Testis (tissue), 2 donors: ENCODE measurements at regions not wholly inside any gene's neighbourhood (a gene's known extent, or its start where the extent isn't known, plus 50 kb on each side); places are given as distances from the start of the nearest gene placed in this dataset.

Experiments used
- DNase-seq: peaks from one replicate; pipeline ENCODE4 v3.0.0-alpha.2; 2019
- H3K27ac ChIP-seq, 2 donors: fragments of 200-600 bp; sonication (generic); one replicate each; pipeline ENCODE4 v1.5.1; 2019
- H3K27me3 ChIP-seq: fragments of 200-600 bp; sonication (generic); one replicate; pipeline ENCODE4 v1.5.1; 2019
- H3K36me3 ChIP-seq: fragments of 200-600 bp; sonication (generic); one replicate; pipeline ENCODE4 v1.5.1; 2017; ENCODE audit warnings: low read depth; ENCODE audit errors: missing control alignments
- H3K4me1 ChIP-seq: fragments of 200-600 bp; sonication (generic); one replicate; pipeline ENCODE4 v1.5.1; 2019
- H3K4me3 ChIP-seq, 2 donors: fragments of 200-600 bp; sonication (generic); one replicate each; pipeline ENCODE4 v1.5.1; 2017 to 2019
- H3K9me3 ChIP-seq: fragments of 200-600 bp; sonication (generic); one replicate; pipeline ENCODE4 v1.5.1; 2017
- POLR2A ChIP-seq: fragments of 450-650 bp; IDR thresholded peaks from one replicate; pipeline ENCODE4 v1.6.1; 2017; ENCODE audit warnings: antibody characterized with exemption, mild to moderate bottlenecking, moderate library complexity
- WGBS, 2 donors: methylation state at CpG; one replicate each; pipeline ENCODE4 v1.1.5; 2018; 5-methylcytosine and 5-hydroxymethylcytosine counted together
- intact Hi-C: fragments of 100-400 bp; cut with DNase I; formaldehyde crosslinking; loops from one replicate; pipeline ENCODE4 v1.15.1; 2023; ENCODE audit warnings: low total_unique reads
- TF ChIP-seq, protein P1 (sequence below), 3 experiments: fragments of 450-650 bp in 2 of 3; fragments of 200-600 bp in 1 of 3; sonication (generic) in 1 of 3; IDR thresholded peaks; one replicate each; pipeline ENCODE4 v1.5.1; 2016 to 2019; ENCODE audit warnings: antibody characterized with exemption in 3 of 3, mild to moderate bottlenecking in 2 of 3, moderate library complexity in 1 of 3

DNA sequence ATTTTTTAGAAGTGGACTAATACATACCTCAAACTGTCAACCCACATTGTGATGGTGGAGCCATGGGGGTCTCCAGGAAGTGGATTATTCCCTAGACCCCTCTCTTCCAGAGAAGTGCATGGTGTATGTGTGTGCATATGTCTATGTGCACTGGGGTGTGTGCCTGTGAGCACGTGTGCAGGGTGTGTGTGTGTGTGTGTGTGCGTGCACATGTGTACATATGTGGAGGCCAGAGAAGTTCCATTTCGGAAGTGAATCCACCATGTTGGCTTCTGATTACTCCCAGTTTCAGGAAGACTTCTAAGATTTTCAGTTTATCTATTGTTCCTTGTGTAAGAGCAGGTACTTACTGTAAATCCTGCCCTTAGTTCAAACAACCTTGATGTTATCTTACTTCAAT is 208.5 kb upstream of the SULF2 start:
- WGBS, 2 donors, result 92 to 94% methylated on average over 3 of the region's 3 CpGs
- Histone ChIP-seq H3K9me3 (no peaks in the 10 kb centered on the region), H3K27ac (no peak overlapping the region), H3K27me3 (no peaks in the 10 kb centered on the region), H3K4me3 (no peak overlapping the region), H3K4me1 (no peaks in the 10 kb centered on the region), H3K36me3 (no peaks in the 10 kb centered on the region)
- DNase-seq, result no peak
- TF ChIP-seq, protein P1, sequence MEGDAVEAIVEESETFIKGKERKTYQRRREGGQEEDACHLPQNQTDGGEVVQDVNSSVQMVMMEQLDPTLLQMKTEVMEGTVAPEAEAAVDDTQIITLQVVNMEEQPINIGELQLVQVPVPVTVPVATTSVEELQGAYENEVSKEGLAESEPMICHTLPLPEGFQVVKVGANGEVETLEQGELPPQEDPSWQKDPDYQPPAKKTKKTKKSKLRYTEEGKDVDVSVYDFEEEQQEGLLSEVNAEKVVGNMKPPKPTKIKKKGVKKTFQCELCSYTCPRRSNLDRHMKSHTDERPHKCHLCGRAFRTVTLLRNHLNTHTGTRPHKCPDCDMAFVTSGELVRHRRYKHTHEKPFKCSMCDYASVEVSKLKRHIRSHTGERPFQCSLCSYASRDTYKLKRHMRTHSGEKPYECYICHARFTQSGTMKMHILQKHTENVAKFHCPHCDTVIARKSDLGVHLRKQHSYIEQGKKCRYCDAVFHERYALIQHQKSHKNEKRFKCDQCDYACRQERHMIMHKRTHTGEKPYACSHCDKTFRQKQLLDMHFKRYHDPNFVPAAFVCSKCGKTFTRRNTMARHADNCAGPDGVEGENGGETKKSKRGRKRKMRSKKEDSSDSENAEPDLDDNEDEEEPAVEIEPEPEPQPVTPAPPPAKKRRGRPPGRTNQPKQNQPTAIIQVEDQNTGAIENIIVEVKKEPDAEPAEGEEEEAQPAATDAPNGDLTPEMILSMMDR (IDR thresholded peaks at IDR 0.05), result no peak
- no peak for TF ChIP-seq POLR2A
- intact Hi-C loops, result no loop called here

DNA sequence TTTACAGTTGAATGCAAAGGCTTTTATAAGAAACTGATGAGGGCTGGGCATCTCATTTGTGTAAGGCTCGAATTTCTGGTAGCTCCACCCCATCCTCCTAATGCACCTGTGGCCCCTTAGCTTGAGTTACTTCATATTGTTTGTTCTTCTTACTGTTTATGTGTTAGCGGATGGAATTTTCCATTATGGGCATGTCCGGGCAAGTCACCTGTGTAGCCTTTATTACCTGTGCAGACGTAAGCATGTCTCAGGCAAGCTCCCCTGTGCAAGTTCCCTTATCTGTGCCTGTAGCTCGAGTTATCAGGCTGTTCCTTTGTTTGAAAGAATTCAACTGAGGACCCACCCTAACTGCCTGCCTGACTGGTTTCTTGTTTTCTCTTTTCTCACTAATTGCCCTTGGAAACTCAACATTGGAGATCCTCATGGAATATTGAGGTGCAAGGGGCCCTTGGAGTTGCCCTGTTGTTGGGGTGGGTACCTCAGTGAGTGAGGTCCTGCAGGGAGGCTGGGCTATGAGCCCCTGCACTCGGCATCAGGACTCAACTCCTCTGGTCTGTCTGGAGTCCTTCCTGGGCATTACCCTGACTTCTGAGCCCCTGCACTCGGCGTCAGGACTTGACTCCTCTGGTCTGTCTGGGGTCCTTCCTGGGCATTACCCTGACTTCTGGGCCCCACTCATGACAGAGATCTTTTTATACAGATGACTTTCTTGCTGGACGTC is 207.9 kb upstream of the SULF2 start:
- no peak overlapping the region for H3K27ac ChIP-seq
- no peaks in the 10 kb centered on the region for H3K9me3 ChIP-seq
- no peaks in the 10 kb centered on the region for H3K36me3 ChIP-seq
- no peak overlapping the region for H3K4me3 ChIP-seq
- no peak for DNase-seq
- H3K4me1 ChIP-seq, result no peaks in the 10 kb centered on the region
- no peak for TF ChIP-seq POLR2A
- TF ChIP-seq, protein P1 (IDR thresholded peaks at IDR 0.05), result no peak
- intact Hi-C loops, result no loop called here
- H3K27me3 ChIP-seq, result no peaks in the 10 kb centered on the region
- WGBS, 2 donors, result 92 to 95% methylated on average over 9 of the region's 9 CpGs

DNA sequence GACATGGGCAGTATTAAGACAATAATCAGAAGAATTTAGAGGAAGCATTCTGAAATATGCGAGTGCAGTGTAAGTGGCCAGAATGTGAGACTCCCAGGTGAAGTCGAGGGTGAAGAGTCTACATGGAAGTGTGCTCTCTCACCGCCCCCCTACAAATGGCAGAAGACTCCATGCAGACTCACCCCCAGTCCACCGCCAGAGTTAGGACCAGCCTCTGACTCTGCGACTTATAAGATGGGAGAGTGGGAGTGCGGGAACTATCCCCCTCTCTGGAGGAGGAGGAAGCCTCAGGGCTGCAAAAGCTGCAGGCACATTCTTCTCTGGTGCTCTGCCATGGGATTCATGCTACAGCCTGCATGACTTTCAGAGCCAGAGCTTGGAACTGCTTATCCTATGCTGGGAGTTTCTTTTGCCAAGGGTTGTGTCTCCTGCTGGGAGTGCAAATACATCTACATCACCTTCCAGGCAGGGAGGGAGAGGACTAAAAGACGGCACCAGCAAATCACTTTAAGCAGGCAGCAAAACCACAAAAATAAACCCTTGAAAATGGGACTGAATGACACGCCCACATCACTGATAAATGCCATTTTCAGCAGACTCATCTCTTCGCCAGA is 206.7 kb upstream of the SULF2 start:
- no peak overlapping the region for H3K27ac ChIP-seq
- H3K27me3 ChIP-seq, result no peaks in the 10 kb centered on the region
- H3K4me1 ChIP-seq, result no peaks in the 10 kb centered on the region
- intact Hi-C loops, result no loop called here
- no peak for DNase-seq
- TF ChIP-seq, protein P1 (IDR thresholded peaks at IDR 0.05), result no peak
- TF ChIP-seq POLR2A, result no peak
- H3K36me3 ChIP-seq, result no peaks in the 10 kb centered on the region
- 61 to 62% methylated on average over 9 of the region's 9 CpGs for WGBS, 2 donors
- no peaks in the 10 kb centered on the region for H3K9me3 ChIP-seq
- H3K4me3 ChIP-seq, result no peak overlapping the region

DNA sequence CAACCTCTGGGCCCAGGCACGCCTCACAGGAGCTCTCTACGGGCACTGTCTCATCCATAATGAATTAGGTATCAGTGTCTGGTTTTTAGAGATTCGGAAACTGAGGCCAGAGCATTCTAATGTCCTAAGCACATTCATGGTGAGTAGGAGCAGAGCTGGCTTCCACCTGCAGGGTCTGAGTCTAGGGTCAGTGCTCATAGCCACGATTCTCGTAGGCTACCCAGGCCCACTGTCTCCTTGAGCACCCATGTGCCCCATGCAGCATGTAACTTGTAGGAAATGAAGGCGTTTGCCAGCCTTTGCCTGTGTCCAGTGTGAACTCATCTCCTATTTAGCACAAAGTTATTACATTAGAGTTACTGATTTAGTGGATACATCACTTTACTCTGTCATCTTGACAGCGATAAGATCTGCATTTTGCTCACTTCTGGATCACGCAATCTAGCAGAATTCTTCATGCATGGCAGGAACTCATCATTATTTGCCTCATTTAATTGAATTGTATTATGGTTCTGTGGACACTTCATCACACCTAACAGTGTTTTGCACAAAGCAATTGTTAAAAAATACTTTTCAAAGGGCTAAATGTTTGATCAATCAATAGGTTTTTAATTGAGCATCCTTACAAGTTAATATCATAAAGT is 205.3 kb upstream of the SULF2 start:
- 87 to 92% methylated on average over 7 to 8 of the region's 8 CpGs for WGBS, 2 donors
- intact Hi-C loops, result no loop called here

More for the DNA sequence above, 205.3 kb upstream of the SULF2 start:
- no peak for DNase-seq
- no peaks in the 10 kb centered on the region for H3K36me3 ChIP-seq
- H3K27ac ChIP-seq, result no peak overlapping the region
- H3K9me3 ChIP-seq, result no peaks in the 10 kb centered on the region
- TF ChIP-seq POLR2A, result no peak
- TF ChIP-seq, protein P1 (IDR thresholded peaks at IDR 0.05), result no peak
- no peak overlapping the region for H3K4me3 ChIP-seq
- no peaks in the 10 kb centered on the region for H3K27me3 ChIP-seq
- no peaks in the 10 kb centered on the region for H3K4me1 ChIP-seq
